ENCODE measurements at regions not wholly inside any gene's neighbourhood (a gene's known extent, or its start where the extent isn't known, plus 50 kb on each side); places are given as distances from the start of the nearest gene placed in this dataset.

DNA sequence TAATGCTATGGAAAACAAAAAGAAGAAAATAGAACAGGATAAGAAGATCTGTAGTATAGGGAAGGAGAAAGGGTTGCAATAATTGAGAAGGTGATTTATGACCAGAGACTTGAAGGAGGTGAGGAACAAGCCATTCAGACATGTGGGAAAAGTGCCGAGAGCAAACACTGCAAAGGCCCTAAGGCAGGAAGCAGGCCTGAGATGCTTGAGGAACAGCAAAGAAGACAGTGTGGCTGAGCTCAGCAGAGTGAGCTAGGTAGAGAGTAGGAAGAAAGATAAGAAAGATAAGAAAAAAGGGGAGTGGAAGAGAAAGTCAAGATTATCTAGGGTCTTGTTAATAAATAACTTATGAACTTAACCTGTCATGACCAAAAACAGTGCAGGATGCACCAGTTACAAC lies 671.8 kb downstream of the RPS29 start:
- TF ChIP-seq, protein P1, sequence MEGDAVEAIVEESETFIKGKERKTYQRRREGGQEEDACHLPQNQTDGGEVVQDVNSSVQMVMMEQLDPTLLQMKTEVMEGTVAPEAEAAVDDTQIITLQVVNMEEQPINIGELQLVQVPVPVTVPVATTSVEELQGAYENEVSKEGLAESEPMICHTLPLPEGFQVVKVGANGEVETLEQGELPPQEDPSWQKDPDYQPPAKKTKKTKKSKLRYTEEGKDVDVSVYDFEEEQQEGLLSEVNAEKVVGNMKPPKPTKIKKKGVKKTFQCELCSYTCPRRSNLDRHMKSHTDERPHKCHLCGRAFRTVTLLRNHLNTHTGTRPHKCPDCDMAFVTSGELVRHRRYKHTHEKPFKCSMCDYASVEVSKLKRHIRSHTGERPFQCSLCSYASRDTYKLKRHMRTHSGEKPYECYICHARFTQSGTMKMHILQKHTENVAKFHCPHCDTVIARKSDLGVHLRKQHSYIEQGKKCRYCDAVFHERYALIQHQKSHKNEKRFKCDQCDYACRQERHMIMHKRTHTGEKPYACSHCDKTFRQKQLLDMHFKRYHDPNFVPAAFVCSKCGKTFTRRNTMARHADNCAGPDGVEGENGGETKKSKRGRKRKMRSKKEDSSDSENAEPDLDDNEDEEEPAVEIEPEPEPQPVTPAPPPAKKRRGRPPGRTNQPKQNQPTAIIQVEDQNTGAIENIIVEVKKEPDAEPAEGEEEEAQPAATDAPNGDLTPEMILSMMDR (IDR thresholded peaks at IDR 0.05): no peak
- no peak for TF ChIP-seq POLR2A (IDR thresholded peaks at IDR 0.05)

All from uterus (tissue), 2 donors.